ENCODE measurements at regions not wholly inside any gene's neighbourhood (a gene's known extent, or its start where the extent isn't known, plus 50 kb on each side); places are given as distances from the start of the nearest gene placed in this dataset.

DNA sequence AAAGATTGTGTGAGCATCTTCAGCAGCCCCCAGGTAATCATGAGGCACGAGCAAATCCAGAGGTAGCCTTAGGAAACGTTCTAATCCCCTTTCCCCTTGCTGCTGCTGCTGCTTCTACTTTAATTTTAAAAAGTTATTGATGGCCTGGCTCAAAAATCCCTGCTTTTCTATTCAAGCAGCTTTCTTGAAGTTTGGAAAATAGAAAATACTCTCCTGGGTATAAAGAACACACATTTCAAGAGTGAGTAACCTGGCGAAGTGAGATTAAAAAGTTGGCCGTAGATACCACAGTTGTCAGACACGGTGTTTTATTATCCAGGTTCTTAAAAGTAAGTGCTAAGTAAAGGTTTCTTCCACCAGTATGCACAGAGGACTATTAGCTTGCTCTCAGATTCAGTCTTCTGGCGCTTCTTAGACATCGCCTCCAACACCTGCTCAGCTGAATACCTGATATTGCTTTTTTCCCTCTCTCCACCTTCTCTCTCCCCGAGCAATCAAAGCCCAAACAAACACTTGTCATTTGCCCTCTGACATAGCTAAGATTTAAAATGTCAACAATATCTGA, 150.7 kb downstream of the EDN3 start:
- TF ChIP-seq YY1 (IDR thresholded peaks at IDR 0.05; ENCODE audit: insufficient read depth, insufficient read length) = no peak
- no peak for TF ChIP-seq SUZ12 (IDR thresholded peaks at IDR 0.05; ENCODE audit: extremely low read depth, insufficient read depth, insufficient read length)
- TF ChIP-seq ZNF274 (IDR thresholded peaks at IDR 0.05; ENCODE audit: low read depth, low read length) = no peak
